HEK293 (cell line): ENCODE measurements at regions not wholly inside any gene's neighbourhood (a gene's known extent, or its start where the extent isn't known, plus 50 kb on each side); places are given as distances from the start of the nearest gene placed in this dataset.

ENCODE experiments used
- BCL11A ChIP-seq: fragments of 450-650 bp; formaldehyde crosslinking; IDR thresholded peaks from 2 replicates; pipeline ENCODE4 v1.5.1; 2016; ENCODE audit warnings: low read depth, missing biosample characterization, missing genetic modification characterization
- BCL11B ChIP-seq: fragments of 450-650 bp; formaldehyde crosslinking; IDR thresholded peaks from 2 replicates; pipeline ENCODE4 v1.5.1; 2016; ENCODE audit warnings: low read depth, missing biosample characterization, missing genetic modification characterization
- PRDM1 ChIP-seq: fragments of 450-650 bp; formaldehyde crosslinking; IDR thresholded peaks from 2 replicates; pipeline ENCODE4; 2016; ENCODE audit warnings: missing biosample characterization, missing genetic modification characterization
- YY1 ChIP-seq: fragments of 450-650 bp; formaldehyde crosslinking; IDR thresholded peaks from 2 replicates; pipeline ENCODE4 v1.5.1; 2018; ENCODE audit warnings: missing biosample characterization, missing genetic modification characterization
- ZBTB17 ChIP-seq: fragments of 450-650 bp; formaldehyde crosslinking; IDR thresholded peaks from 2 replicates; pipeline ENCODE4 v1.5.1; 2016; ENCODE audit warnings: missing biosample characterization, missing genetic modification characterization
- ZNF214 ChIP-seq: fragments of 450-650 bp; formaldehyde crosslinking; IDR thresholded peaks from 2 replicates; pipeline ENCODE4 v1.5.1; 2017; ENCODE audit warnings: missing biosample characterization, mild to moderate bottlenecking, missing genetic modification characterization, borderline replicate concordance
- ZNF274 ChIP-seq, 2 experiments: fragments of 200-500 bp in 1 of 2; fragments of 450-650 bp in 1 of 2; sonication (Bioruptor generic) in 1 of 2; formaldehyde crosslinking in 1 of 2; IDR thresholded peaks; 2 replicates each; pipeline versions ENCODE4 v1.5.1 to v1.6.1; 2014 to 2016; ENCODE audit warnings: borderline replicate concordance in 1 of 2, inconsistent platforms in 1 of 2, low read length in 1 of 2, missing biosample characterization in 1 of 2, missing genetic modification characterization in 1 of 2
- ZNF785 ChIP-seq: fragments of 450-650 bp; formaldehyde crosslinking; IDR thresholded peaks from 2 replicates; pipeline ENCODE4 v1.5.1; 2016; ENCODE audit warnings: missing biosample characterization, missing genetic modification characterization
- ZNF830 ChIP-seq: fragments of 450-650 bp; IDR thresholded peaks from 2 replicates; pipeline ENCODE4 v1.5.0; 2018; ENCODE audit warnings: missing biosample characterization, missing genetic modification characterization, low read depth, mild to moderate bottlenecking, moderate library complexity
- ZSCAN30 ChIP-seq: fragments of 450-650 bp; IDR thresholded peaks from 2 replicates; pipeline ENCODE4 v1.5.1; 2018; ENCODE audit warnings: missing biosample characterization, mild to moderate bottlenecking, missing genetic modification characterization, moderate library complexity
- TF ChIP-seq, protein P1 (sequence below): fragments of 450-650 bp; IDR thresholded peaks from 2 replicates; pipeline ENCODE4 v1.5.1; 2018; ENCODE audit warnings: missing biosample characterization, mild to moderate bottlenecking, missing genetic modification characterization
- TF ChIP-seq, protein P2 (sequence below): fragments of 450-650 bp; formaldehyde crosslinking; IDR thresholded peaks from 2 replicates; pipeline ENCODE4 v1.5.1; 2016; ENCODE audit warnings: missing biosample characterization, missing genetic modification characterization
- TF ChIP-seq, protein P3 (sequence below): fragments of 450-650 bp; formaldehyde crosslinking; IDR thresholded peaks from 2 replicates; pipeline ENCODE4 v1.5.1; 2016; ENCODE audit warnings: missing biosample characterization, missing genetic modification characterization
- TF ChIP-seq, protein P4 (sequence below): fragments of 450-650 bp; formaldehyde crosslinking; IDR thresholded peaks from 2 replicates; pipeline ENCODE4 v1.5.1; 2016; ENCODE audit warnings: missing biosample characterization, missing genetic modification characterization

DNA sequence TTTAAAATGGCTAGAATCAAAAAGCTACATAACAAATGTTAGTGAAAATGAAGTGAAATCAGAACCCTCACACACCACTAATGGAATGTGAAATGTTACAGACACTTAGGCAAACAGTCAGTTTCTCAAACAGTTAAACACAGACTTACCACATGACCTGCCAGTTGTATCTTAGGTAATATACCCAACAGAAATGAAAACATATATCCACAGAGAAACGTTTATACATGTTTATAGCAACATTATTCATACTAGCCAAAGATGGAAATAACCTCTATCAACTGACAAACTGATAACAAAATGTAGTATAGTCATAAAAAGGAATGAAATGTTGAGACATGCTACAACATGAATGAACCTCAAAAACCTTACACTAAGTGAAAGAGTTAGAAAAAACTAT, 131.5 kb upstream of the TRPC6 start:
- no peak for TF ChIP-seq PRDM1
- TF ChIP-seq, protein P1, sequence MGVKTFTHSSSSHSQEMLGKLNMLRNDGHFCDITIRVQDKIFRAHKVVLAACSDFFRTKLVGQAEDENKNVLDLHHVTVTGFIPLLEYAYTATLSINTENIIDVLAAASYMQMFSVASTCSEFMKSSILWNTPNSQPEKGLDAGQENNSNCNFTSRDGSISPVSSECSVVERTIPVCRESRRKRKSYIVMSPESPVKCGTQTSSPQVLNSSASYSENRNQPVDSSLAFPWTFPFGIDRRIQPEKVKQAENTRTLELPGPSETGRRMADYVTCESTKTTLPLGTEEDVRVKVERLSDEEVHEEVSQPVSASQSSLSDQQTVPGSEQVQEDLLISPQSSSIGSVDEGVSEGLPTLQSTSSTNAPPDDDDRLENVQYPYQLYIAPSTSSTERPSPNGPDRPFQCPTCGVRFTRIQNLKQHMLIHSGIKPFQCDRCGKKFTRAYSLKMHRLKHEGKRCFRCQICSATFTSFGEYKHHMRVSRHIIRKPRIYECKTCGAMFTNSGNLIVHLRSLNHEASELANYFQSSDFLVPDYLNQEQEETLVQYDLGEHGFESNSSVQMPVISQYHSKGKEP (tag by site-specific recombination): no peak
- no peak for TF ChIP-seq BCL11A (tag by site-specific recombination)
- no peak for TF ChIP-seq ZNF785
- TF ChIP-seq, protein P2, sequence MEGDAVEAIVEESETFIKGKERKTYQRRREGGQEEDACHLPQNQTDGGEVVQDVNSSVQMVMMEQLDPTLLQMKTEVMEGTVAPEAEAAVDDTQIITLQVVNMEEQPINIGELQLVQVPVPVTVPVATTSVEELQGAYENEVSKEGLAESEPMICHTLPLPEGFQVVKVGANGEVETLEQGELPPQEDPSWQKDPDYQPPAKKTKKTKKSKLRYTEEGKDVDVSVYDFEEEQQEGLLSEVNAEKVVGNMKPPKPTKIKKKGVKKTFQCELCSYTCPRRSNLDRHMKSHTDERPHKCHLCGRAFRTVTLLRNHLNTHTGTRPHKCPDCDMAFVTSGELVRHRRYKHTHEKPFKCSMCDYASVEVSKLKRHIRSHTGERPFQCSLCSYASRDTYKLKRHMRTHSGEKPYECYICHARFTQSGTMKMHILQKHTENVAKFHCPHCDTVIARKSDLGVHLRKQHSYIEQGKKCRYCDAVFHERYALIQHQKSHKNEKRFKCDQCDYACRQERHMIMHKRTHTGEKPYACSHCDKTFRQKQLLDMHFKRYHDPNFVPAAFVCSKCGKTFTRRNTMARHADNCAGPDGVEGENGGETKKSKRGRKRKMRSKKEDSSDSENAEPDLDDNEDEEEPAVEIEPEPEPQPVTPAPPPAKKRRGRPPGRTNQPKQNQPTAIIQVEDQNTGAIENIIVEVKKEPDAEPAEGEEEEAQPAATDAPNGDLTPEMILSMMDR: no peak
- TF ChIP-seq ZNF274 (IDR thresholded peaks at IDR 0.05; ENCODE audit: low read length): no peak
- no peak for TF ChIP-seq ZNF274 (tag by site-specific recombination; IDR thresholded peaks at IDR 0.05; ENCODE audit: borderline replicate concordance)
- TF ChIP-seq, protein P3, sequence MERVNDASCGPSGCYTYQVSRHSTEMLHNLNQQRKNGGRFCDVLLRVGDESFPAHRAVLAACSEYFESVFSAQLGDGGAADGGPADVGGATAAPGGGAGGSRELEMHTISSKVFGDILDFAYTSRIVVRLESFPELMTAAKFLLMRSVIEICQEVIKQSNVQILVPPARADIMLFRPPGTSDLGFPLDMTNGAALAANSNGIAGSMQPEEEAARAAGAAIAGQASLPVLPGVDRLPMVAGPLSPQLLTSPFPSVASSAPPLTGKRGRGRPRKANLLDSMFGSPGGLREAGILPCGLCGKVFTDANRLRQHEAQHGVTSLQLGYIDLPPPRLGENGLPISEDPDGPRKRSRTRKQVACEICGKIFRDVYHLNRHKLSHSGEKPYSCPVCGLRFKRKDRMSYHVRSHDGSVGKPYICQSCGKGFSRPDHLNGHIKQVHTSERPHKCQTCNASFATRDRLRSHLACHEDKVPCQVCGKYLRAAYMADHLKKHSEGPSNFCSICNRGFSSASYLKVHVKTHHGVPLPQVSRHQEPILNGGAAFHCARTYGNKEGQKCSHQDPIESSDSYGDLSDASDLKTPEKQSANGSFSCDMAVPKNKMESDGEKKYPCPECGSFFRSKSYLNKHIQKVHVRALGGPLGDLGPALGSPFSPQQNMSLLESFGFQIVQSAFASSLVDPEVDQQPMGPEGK (tag by site-specific recombination): no peak
- no peak for TF ChIP-seq BCL11B (tag by site-specific recombination)
- no peak for TF ChIP-seq ZNF214 (tag by site-specific recombination)
- TF ChIP-seq YY1 (tag by site-specific recombination): no peak
- TF ChIP-seq ZNF830: no peak
- TF ChIP-seq ZSCAN30 (tag by site-specific recombination): no peak
- no peak for TF ChIP-seq ZBTB17
- TF ChIP-seq, protein P4, sequence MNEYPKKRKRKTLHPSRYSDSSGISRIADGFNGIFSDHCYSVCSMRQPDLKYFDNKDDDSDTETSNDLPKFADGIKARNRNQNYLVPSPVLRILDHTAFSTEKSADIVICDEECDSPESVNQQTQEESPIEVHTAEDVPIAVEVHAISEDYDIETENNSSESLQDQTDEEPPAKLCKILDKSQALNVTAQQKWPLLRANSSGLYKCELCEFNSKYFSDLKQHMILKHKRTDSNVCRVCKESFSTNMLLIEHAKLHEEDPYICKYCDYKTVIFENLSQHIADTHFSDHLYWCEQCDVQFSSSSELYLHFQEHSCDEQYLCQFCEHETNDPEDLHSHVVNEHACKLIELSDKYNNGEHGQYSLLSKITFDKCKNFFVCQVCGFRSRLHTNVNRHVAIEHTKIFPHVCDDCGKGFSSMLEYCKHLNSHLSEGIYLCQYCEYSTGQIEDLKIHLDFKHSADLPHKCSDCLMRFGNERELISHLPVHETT (tag by site-specific recombination): no peak
